A549 (cell line): ENCODE measurements at regions not wholly inside any gene's neighbourhood (a gene's known extent, or its start where the extent isn't known, plus 50 kb on each side); places are given as distances from the start of the nearest gene placed in this dataset.

Experiments used
- ATAC-seq, 2 experiments: fragments of 200-7000 bp in 1 of 2; fragments of >200 bp in 1 of 2; cut with Nextera tagmentation in 1 of 2; cut with Tn5 transposase in 1 of 2; 3 replicates each; pipeline versions ENCODE4 v1.8.0 to v1.9.1; 2018 to 2020; ENCODE audit warnings: mild to moderate bottlenecking in 1 of 2, moderate library complexity in 1 of 2
- CTCF ChIA-PET: fragments of 300-600 bp; sonication (Branson Sonifier 250); formaldehyde crosslinking; extraction: SDS; loops from one replicate; lab custom pipeline; 2021; ENCODE audit warnings: antibody characterized with exemption, inconsistent platforms; lab: Yijun Ruan, JAX
- POLR2A ChIA-PET: fragments of 350-600 bp; formaldehyde crosslinking; extraction: SDS; loops from one replicate; lab custom pipeline; 2021; ENCODE audit warnings: antibody characterized with exemption, inconsistent platforms; lab: Yijun Ruan, JAX
- DNase-seq, 2 experiments: peaks; one replicate each; pipeline versions ENCODE4 v3.0.0 to v3.0.0-alpha.2; 2011 to 2016; ENCODE audit warnings: low read depth in 1 of 2, low spot score in 1 of 2
- FAIRE-seq: peaks from 2 replicates; lab custom pipeline; 2011; peaks lifted over from hg19 to GRCh38; lab: Jason Lieb, UNC
- H3K27ac ChIP-seq, 2 experiments: fragments of >200 bp; sonication (Bioruptor Twin); formaldehyde crosslinking; 3 replicates each; pipeline ENCODE4 v1.5.1; 2016 to 2017
- H3K4me1 ChIP-seq: fragments of >200 bp; sonication (Bioruptor Twin); formaldehyde crosslinking; 3 replicates; pipeline ENCODE4 v1.6.1; 2016
- H3K4me2 ChIP-seq: fragments of >200 bp; sonication (Bioruptor Twin); formaldehyde crosslinking; 3 replicates; pipeline ENCODE4 v1.6.1; 2016
- H3K4me3 ChIP-seq: fragments of >200 bp; sonication (Bioruptor Twin); formaldehyde crosslinking; 3 replicates; pipeline ENCODE4 v1.5.1; 2016
- H3K9me3 ChIP-seq: fragments of >200 bp; sonication (Bioruptor Twin); formaldehyde crosslinking; 3 replicates; pipeline ENCODE4 v1.6.1; 2016
- BHLHE40 ChIP-seq: IDR thresholded peaks from 2 replicates; pipeline ENCODE4 v1.6.1; 2012; ENCODE audit warnings: low read depth, low read length, inconsistent platforms
- CEBPB ChIP-seq, 2 experiments: fragments of >200 bp in 1 of 2; sonication (Bioruptor Twin) in 1 of 2; formaldehyde crosslinking in 1 of 2; IDR thresholded peaks; 2 replicates each; pipeline ENCODE4 v1.6.1; 2012 to 2016
- CHD2 ChIP-seq: fragments of 150-350 bp; IDR thresholded peaks from 2 replicates; pipeline ENCODE4 v1.6.1; 2014; ENCODE audit warnings: low read length; ENCODE audit not compliant: partially characterized antibody
- EP300 ChIP-seq, 2 experiments: fragments of >200 bp; sonication (Bioruptor Twin); formaldehyde crosslinking; IDR thresholded peaks; 2 replicates in 1 of 2; 3 replicates in 1 of 2; pipeline ENCODE4 v1.6.1; 2016 to 2017
- FOSB ChIP-seq: fragments of 250-450 bp; sonication (Bioruptor Pico); IDR thresholded peaks from 2 replicates; pipeline ENCODE4 v1.5.0; 2020; ENCODE audit warnings: mild to moderate bottlenecking, moderate library complexity
- HDAC2 ChIP-seq: fragments of 200-600 bp; sonication (generic); IDR thresholded peaks from 2 replicates; pipeline ENCODE4 v1.6.1; 2016
- HES2 ChIP-seq: fragments of >200 bp; sonication (Bioruptor Twin); formaldehyde crosslinking; IDR thresholded peaks from 2 replicates; pipeline ENCODE4 v1.6.1; 2016
- HEYL ChIP-seq: fragments of 250-450 bp; sonication (Bioruptor Pico); IDR thresholded peaks from 2 replicates; pipeline ENCODE4 v1.8.0; 2021; ENCODE audit warnings: mild to moderate bottlenecking, moderate library complexity
- HMGXB4 ChIP-seq: fragments of 250-450 bp; sonication (Bioruptor Pico); IDR thresholded peaks from 2 replicates; pipeline ENCODE4 v1.5.0; 2021; ENCODE audit warnings: mild to moderate bottlenecking, moderate library complexity, borderline replicate concordance
- HOXA7 ChIP-seq: fragments of 250-450 bp; sonication (Bioruptor Pico); IDR thresholded peaks from 2 replicates; pipeline ENCODE4 v1.5.0; 2020; ENCODE audit warnings: mild to moderate bottlenecking, moderate library complexity
- HOXB13 ChIP-seq: fragments of 250-450 bp; sonication (Bioruptor Pico); IDR thresholded peaks from 2 replicates; pipeline ENCODE4 v1.5.0; 2020; ENCODE audit warnings: low read depth, mild to moderate bottlenecking, moderate library complexity
- HOXB5 ChIP-seq: fragments of 250-450 bp; sonication (Bioruptor Pico); IDR thresholded peaks from 2 replicates; pipeline ENCODE4 v1.5.0; 2020; ENCODE audit warnings: mild to moderate bottlenecking, moderate library complexity
- KDM5A ChIP-seq: fragments of 200-600 bp; sonication (generic); IDR thresholded peaks from 2 replicates; pipeline ENCODE4 v1.6.1; 2016; ENCODE audit warnings: antibody characterized with exemption, mild to moderate bottlenecking
- MAX ChIP-seq: IDR thresholded peaks from 2 replicates; pipeline ENCODE4 v1.6.1; 2012
- MAZ ChIP-seq: fragments of 150-350 bp; IDR thresholded peaks from 2 replicates; pipeline ENCODE4 v1.6.1; 2014; ENCODE audit warnings: antibody characterized with exemption, low read depth, low read length, borderline replicate concordance
- MYC ChIP-seq: IDR thresholded peaks from 2 replicates; pipeline ENCODE4 v1.6.1; 2012; ENCODE audit warnings: mild to moderate bottlenecking, inconsistent platforms, low read length, improper control_type of control experiment, borderline replicate concordance
- PBX3 ChIP-seq: IDR thresholded peaks from 2 replicates; pipeline ENCODE4 v1.6.1; 2012
- RAD21 ChIP-seq, 2 experiments: fragments of >200 bp in 1 of 2; sonication (Bioruptor Twin) in 1 of 2; formaldehyde crosslinking in 1 of 2; IDR thresholded peaks in 1 of 2; conservative IDR thresholded peaks in 1 of 2; 2 replicates in 1 of 2; 3 replicates in 1 of 2; pipeline ENCODE4 v1.6.1; 2012 to 2018; ENCODE audit warnings: inconsistent platforms in 1 of 2
- RARB ChIP-seq: fragments of 250-450 bp; sonication (Bioruptor Pico); IDR thresholded peaks from 2 replicates; pipeline ENCODE4 v1.8.0; 2021; ENCODE audit warnings: mild to moderate bottlenecking, moderate library complexity
- RFX5 ChIP-seq: fragments of 450-650 bp; IDR thresholded peaks from 2 replicates; pipeline ENCODE4 v1.7.1; 2014; ENCODE audit warnings: antibody characterized with exemption, mild to moderate bottlenecking, moderate library complexity
- USF2 ChIP-seq: fragments of 450-650 bp; IDR thresholded peaks from 2 replicates; pipeline ENCODE4 v1.6.1; 2014; ENCODE audit warnings: antibody characterized with exemption
- ZNF302 ChIP-seq: fragments of 250-450 bp; sonication (Bioruptor Pico); IDR thresholded peaks from 2 replicates; pipeline ENCODE4 v1.9.0; 2021; ENCODE audit warnings: inconsistent platforms, mild to moderate bottlenecking, moderate library complexity
- ZSCAN20 ChIP-seq: fragments of 250-450 bp; sonication (Bioruptor Pico); IDR thresholded peaks from 2 replicates; pipeline ENCODE4 v1.8.0; 2022; ENCODE audit warnings: mild to moderate bottlenecking, moderate library complexity
- WGBS: methylation state at CpG from one replicate; pipeline ENCODE4 v1.1.6; 2017; ENCODE audit errors: missing lambda C conversion rate; 5-methylcytosine and 5-hydroxymethylcytosine counted together

- WGBS: 81% methylated on average over 2 of the region's 2 CpGs
- H3K4me1 ChIP-seq: no peaks in the 10 kb centered on the region
- no peak overlapping the region for H3K4me2 ChIP-seq
- CTCF ChIA-PET: no interaction called here
- no peak overlapping the region for H3K4me3 ChIP-seq
- no peak for DNase-seq
- ATAC-seq: no peak
- TF ChIP-seq MAX (no peak), BHLHE40 (no peak), HOXB5 (no peak), PBX3 (no peak), HEYL (CRISPR knock-in tag) (no peak), MYC (no peak), FOSB (CRISPR knock-in tag) (no peak), HOXB13 (no peak), EP300 (IDR thresholded peaks at IDR 0.05) (no peak), HMGXB4 (CRISPR knock-in tag) (no peak), ZSCAN20 (CRISPR knock-in tag) (no peak), RAD21 (conservative IDR thresholded peaks at IDR 0.05 in 1 of 2, IDR thresholded peaks at IDR 0.05 in 1 of 2) (no peak), RFX5 (no peak)
- TF ChIP-seq, all 56 proteins: peak for 0
- Histone ChIP-seq H3K27ac (no peak overlapping the region), H3K9me3 (no peaks in the 10 kb centered on the region)
- POLR2A ChIA-PET: no interaction called here
- FAIRE-seq: no peak
Observed at GRCh38 chr4:83662204-83662603, 126.3 kb downstream of the GPAT3 start.

GRCh38 chr4:83661359-83661758 lies 125.5 kb downstream of the GPAT3 start:
- Histone ChIP-seq H3K4me2 (no peak overlapping the region), H3K4me1 (no peaks in the 10 kb centered on the region), H3K4me3 (no peak overlapping the region), H3K27ac (no peak overlapping the region), H3K9me3 (no peaks in the 10 kb centered on the region)
- WGBS: 50% methylated on average over 2 of the region's 2 CpGs
- TF ChIP-seq ZSCAN20 (CRISPR knock-in tag) (no peak), KDM5A (no peak), RARB (CRISPR knock-in tag) (no peak), MAZ (no peak), HMGXB4 (CRISPR knock-in tag) (no peak), BHLHE40 (no peak), CEBPB (IDR thresholded peaks at IDR 0.05) (no peak), HOXB13 (no peak), HES2 (no peak), ZNF302 (no peak), USF2 (no peak), HDAC2 (no peak), CHD2 (no peak), HOXA7 (CRISPR knock-in tag) (no peak)
- POLR2A ChIA-PET: no interaction called here
- ATAC-seq (no peak), DNase-seq (no peak), FAIRE-seq (no peak)
- CTCF ChIA-PET: no interaction called here
